ENCODE measurements at regions not wholly inside any gene's neighbourhood (a gene's known extent, or its start where the extent isn't known, plus 50 kb on each side); places are given as distances from the start of the nearest gene placed in this dataset.

GRCh38 chr5:60076746-60077145 lies 183.2 kb upstream of the PDE4D start:
- TF ChIP-seq, protein P1, sequence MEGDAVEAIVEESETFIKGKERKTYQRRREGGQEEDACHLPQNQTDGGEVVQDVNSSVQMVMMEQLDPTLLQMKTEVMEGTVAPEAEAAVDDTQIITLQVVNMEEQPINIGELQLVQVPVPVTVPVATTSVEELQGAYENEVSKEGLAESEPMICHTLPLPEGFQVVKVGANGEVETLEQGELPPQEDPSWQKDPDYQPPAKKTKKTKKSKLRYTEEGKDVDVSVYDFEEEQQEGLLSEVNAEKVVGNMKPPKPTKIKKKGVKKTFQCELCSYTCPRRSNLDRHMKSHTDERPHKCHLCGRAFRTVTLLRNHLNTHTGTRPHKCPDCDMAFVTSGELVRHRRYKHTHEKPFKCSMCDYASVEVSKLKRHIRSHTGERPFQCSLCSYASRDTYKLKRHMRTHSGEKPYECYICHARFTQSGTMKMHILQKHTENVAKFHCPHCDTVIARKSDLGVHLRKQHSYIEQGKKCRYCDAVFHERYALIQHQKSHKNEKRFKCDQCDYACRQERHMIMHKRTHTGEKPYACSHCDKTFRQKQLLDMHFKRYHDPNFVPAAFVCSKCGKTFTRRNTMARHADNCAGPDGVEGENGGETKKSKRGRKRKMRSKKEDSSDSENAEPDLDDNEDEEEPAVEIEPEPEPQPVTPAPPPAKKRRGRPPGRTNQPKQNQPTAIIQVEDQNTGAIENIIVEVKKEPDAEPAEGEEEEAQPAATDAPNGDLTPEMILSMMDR (IDR thresholded peaks at IDR 0.05): no peak
- TF ChIP-seq EP300 (IDR thresholded peaks at IDR 0.05) (no peak), POLR2A (IDR thresholded peaks at IDR 0.05; ENCODE audit: low read depth) (no peak), POLR2AphosphoS5 (IDR thresholded peaks at IDR 0.05) (no peak)
